ENCODE measurements at regions not wholly inside any gene's neighbourhood (a gene's known extent, or its start where the extent isn't known, plus 50 kb on each side); places are given as distances from the start of the nearest gene placed in this dataset.

- H3K14ac ChIP-seq (ENCODE audit: insufficient read depth, low read length): no peak overlapping the region; the same call in 1 of the 2 replicates
- no peak overlapping the region for H2BK20ac ChIP-seq (ENCODE audit: low read depth, low read length, poor library complexity, severe bottlenecking)
- H4K8ac ChIP-seq (replicated peaks; ENCODE audit: insufficient read length, low read depth, low read length): no peak overlapping the region
- H3K9ac ChIP-seq (ENCODE audit: extremely low read depth, insufficient read length, low read length): no peak overlapping the region
- H3K9me3 Mint-ChIP-seq: peaks cover under 1 to 6% of the 10 kb centered on the region in 2 experiments; a peak in 3 of 5 replicates
- H3K18ac ChIP-seq (ENCODE audit: insufficient read length, low read depth, low read length): no peak overlapping the region
- no peak overlapping the region for H3K4me3 Mint-ChIP-seq
- DNase-seq: no peak
- H3K56ac ChIP-seq (ENCODE audit: insufficient read length, low read depth, low read length): no peak overlapping the region
- H3K79me1 ChIP-seq (ENCODE audit: insufficient read depth, low read depth, low read length, poor library complexity, severe bottlenecking): no peaks in the 10 kb centered on the region
- H3T11ph ChIP-seq (ENCODE audit: low read length): no peak overlapping the region
- H3K36me3 Mint-ChIP-seq (ENCODE audit: insufficient read depth in 1 of 3, low read depth in 3 of 3): peaks cover 0 to 2% (median 0%) of the 10 kb centered on the region in 3 experiments; a peak in 3 of 7 replicates
- WGBS (ENCODE audit: extremely low coverage, insufficient read length, low lambda C conversion rate): no CpG with 5 or more reads among the region's 7 CpGs
- no peaks in the 10 kb centered on the region for H3K9me3 ChIP-seq (ENCODE audit: control insufficient read depth, low read depth, low read length)
- no peaks in the 10 kb centered on the region for H3K4me1 Mint-ChIP-seq
- H4K20me1 ChIP-seq (ENCODE audit: control insufficient read depth, insufficient read depth, insufficient read length): no peaks in the 10 kb centered on the region
- H3K23me2 ChIP-seq (ENCODE audit: insufficient read length, low read depth, low read length, poor library complexity, severe bottlenecking): no peaks in the 10 kb centered on the region
- H2BK120ac ChIP-seq (ENCODE audit: low read depth, low read length, poor library complexity, severe bottlenecking): no peak overlapping the region
- no peak overlapping the region for H4K91ac ChIP-seq (ENCODE audit: insufficient read length, low read depth, low read length)
- H3K4ac ChIP-seq (ENCODE audit: low read depth, low read length): no peak overlapping the region
- H2BK15ac ChIP-seq (ENCODE audit: low read depth, low read length): no peak overlapping the region
- H4K5ac ChIP-seq (ENCODE audit: insufficient read length, low read depth, low read length): no peak overlapping the region
- no peaks in the 10 kb centered on the region for H3K79me2 ChIP-seq (ENCODE audit: insufficient read depth, low read length)
- H2AK5ac ChIP-seq (ENCODE audit: insufficient read length, low read length): no peak overlapping the region
- H3K27me3 ChIP-seq (ENCODE audit: insufficient read depth, low read length): no peaks in the 10 kb centered on the region
- no peak overlapping the region for H3K27ac ChIP-seq (ENCODE audit: insufficient read length, low read depth, low read length)
- H2BK5ac ChIP-seq (ENCODE audit: insufficient read length, low read length): no peak overlapping the region
- H2BK12ac ChIP-seq (ENCODE audit: insufficient read length, low read depth, low read length): no peak overlapping the region
- no peak overlapping the region for H3K23ac ChIP-seq (ENCODE audit: insufficient read length, low read depth, low read length)
- TF ChIP-seq CTCF (conservative IDR thresholded peaks at IDR 0.05): no peak
- H3K27me3 Mint-ChIP-seq (ENCODE audit: low read depth): peaks cover 1% of the 10 kb centered on the region
- H3K27ac Mint-ChIP-seq: peak overlapping the region in 1 of 3 experiments; percentile 24; a peak in 2 of 7 replicates
- H2AFZ ChIP-seq (ENCODE audit: low read length): no peak overlapping the region
- H3K4me2 ChIP-seq (ENCODE audit: insufficient read depth, insufficient read length, low read length): no peak overlapping the region
- no peaks in the 10 kb centered on the region for H3K4me1 ChIP-seq (ENCODE audit: insufficient read depth, low read length)
These were observed 117.9 kb upstream of the POU3F3 start for GRCh38 chr2:104736026-104736425.

All from H9 (cell line).